ENCODE measurements at regions not wholly inside any gene's neighbourhood (a gene's known extent, or its start where the extent isn't known, plus 50 kb on each side); places are given as distances from the start of the nearest gene placed in this dataset.

DNA sequence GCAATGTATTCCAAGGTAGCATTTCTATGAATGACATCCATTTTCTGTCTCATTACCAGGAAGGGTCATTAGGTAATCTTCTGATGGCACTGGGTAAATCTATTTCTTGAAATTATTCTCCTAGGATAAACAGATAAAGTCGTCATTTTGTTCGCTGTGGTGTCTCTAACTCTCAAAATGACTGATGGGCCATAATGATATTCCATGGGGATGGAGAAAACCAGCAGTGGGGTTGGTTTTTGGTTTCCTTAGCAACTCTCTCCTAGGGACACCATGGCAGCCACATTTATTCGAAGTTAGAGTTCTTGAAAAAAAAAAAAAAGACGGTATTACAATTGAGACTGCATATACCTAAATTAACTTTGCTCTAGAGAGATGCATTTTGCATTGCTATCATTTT lies 231.3 kb upstream of the SLCO3A1 start:
- Histone ChIP-seq H3K4me1 (ENCODE audit: insufficient read depth, low read length) (no peaks in the 10 kb centered on the region), H3F3A (ENCODE audit: low read length, unreplicated experiment) (no peaks in the 10 kb centered on the region), H3K36me3 (ENCODE audit: low read depth, low read length) (no peaks in the 10 kb centered on the region), H3K9me2 (replicated peaks; ENCODE audit: low read length) (no peaks in the 10 kb centered on the region), H3K27me3 (ENCODE audit: low read length) (peaks cover 24% of the 10 kb centered on the region), H3K4me2 (ENCODE audit: low read length) (no peak overlapping the region), H2AFZ (ENCODE audit: low read length) (no peak overlapping the region), H3K79me2 (ENCODE audit: low read length) (no peaks in the 10 kb centered on the region), H3K4me3 (ENCODE audit: low read length) (no peak overlapping the region), H4K20me1 (ENCODE audit: low read length) (no peaks in the 10 kb centered on the region), H3K9ac (ENCODE audit: low read length) (no peak overlapping the region), H3K27ac (ENCODE audit: low read length) (no peak overlapping the region), H3K9me3 (ENCODE audit: low read length) (no peaks in the 10 kb centered on the region)
- POLR2A ChIA-PET (ENCODE audit: unreplicated experiment) = no interaction called here
- CTCF ChIA-PET = no interaction called here
- intact Hi-C loops (cut with micrococcal nuclease) = no loop called here
- TF ChIP-seq, protein P1, sequence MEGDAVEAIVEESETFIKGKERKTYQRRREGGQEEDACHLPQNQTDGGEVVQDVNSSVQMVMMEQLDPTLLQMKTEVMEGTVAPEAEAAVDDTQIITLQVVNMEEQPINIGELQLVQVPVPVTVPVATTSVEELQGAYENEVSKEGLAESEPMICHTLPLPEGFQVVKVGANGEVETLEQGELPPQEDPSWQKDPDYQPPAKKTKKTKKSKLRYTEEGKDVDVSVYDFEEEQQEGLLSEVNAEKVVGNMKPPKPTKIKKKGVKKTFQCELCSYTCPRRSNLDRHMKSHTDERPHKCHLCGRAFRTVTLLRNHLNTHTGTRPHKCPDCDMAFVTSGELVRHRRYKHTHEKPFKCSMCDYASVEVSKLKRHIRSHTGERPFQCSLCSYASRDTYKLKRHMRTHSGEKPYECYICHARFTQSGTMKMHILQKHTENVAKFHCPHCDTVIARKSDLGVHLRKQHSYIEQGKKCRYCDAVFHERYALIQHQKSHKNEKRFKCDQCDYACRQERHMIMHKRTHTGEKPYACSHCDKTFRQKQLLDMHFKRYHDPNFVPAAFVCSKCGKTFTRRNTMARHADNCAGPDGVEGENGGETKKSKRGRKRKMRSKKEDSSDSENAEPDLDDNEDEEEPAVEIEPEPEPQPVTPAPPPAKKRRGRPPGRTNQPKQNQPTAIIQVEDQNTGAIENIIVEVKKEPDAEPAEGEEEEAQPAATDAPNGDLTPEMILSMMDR (conservative IDR thresholded peaks at IDR 0.05; ENCODE audit: low read depth, low read length) = no peak
- TF ChIP-seq EZH2 (IDR thresholded peaks at IDR 0.05; ENCODE audit: low read length, unreplicated experiment) = no peak
- no peak for TF ChIP-seq EZH2phosphoT487 (IDR thresholded peaks at IDR 0.05; ENCODE audit: borderline replicate concordance, low read length)
- ATAC-seq (no peak), DNase-seq (no peak)
- no TSS peak for BruUV-seq (replicated peaks)

DNA sequence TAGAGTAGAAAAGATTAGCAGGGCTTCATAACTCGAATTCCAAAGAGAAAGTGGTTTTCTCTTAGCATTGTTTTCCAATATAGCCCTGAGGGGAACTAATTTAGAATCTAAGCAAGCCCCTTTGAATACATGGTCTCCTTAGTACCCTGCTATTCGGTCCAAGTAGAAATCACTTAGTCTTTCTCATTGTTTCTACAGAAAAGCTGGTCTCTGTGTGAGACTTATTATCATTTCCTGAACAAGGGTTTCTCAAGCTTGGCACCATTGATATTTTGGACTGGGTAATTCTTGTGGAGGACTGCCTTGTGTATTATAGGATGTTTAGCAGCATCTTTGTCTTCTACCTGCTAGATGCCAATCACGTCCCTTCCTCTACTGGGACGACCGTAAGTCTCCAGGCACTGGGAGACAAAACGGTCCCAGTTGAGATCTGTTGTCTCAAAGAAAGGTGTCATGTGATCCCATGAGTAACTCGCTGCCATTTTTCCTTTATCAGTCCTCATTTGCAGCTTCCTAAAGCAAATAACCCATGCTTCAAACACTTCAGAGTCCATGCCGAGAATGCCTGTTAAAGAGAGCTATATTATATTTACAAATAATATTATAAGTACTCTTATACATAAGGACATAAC lies 230.7 kb upstream of the SLCO3A1 start:
- no peak for ATAC-seq
- no TSS peak for BruUV-seq (replicated peaks)
- Histone ChIP-seq H4K20me1 (ENCODE audit: low read length) (no peaks in the 10 kb centered on the region), H2AFZ (ENCODE audit: low read length) (no peak overlapping the region), H3K9ac (ENCODE audit: low read length) (no peak overlapping the region), H3K27me3 (ENCODE audit: low read length) (peaks cover 30% of the 10 kb centered on the region), H3K4me2 (ENCODE audit: low read length) (no peak overlapping the region), H3K4me1 (ENCODE audit: insufficient read depth, low read length) (no peaks in the 10 kb centered on the region), H3K4me3 (ENCODE audit: low read length) (no peak overlapping the region), H3K27ac (ENCODE audit: low read length) (no peak overlapping the region), H3F3A (ENCODE audit: low read length, unreplicated experiment) (no peaks in the 10 kb centered on the region), H3K9me3 (ENCODE audit: low read length) (no peaks in the 10 kb centered on the region), H3K36me3 (ENCODE audit: low read depth, low read length) (no peaks in the 10 kb centered on the region), H3K79me2 (ENCODE audit: low read length) (no peaks in the 10 kb centered on the region), H3K9me2 (replicated peaks; ENCODE audit: low read length) (no peaks in the 10 kb centered on the region)
- DNase-seq = no peak
- TF ChIP-seq EZH2 (IDR thresholded peaks at IDR 0.05; ENCODE audit: low read length, unreplicated experiment) = no peak
- TF ChIP-seq, protein P1 (conservative IDR thresholded peaks at IDR 0.05; ENCODE audit: low read depth, low read length) = no peak
- TF ChIP-seq EZH2phosphoT487 (IDR thresholded peaks at IDR 0.05; ENCODE audit: borderline replicate concordance, low read length) = no peak
- POLR2A ChIA-PET (ENCODE audit: unreplicated experiment) = no interaction called here
- CTCF ChIA-PET = no interaction called here
- intact Hi-C loops (cut with micrococcal nuclease) = no loop called here

DNA sequence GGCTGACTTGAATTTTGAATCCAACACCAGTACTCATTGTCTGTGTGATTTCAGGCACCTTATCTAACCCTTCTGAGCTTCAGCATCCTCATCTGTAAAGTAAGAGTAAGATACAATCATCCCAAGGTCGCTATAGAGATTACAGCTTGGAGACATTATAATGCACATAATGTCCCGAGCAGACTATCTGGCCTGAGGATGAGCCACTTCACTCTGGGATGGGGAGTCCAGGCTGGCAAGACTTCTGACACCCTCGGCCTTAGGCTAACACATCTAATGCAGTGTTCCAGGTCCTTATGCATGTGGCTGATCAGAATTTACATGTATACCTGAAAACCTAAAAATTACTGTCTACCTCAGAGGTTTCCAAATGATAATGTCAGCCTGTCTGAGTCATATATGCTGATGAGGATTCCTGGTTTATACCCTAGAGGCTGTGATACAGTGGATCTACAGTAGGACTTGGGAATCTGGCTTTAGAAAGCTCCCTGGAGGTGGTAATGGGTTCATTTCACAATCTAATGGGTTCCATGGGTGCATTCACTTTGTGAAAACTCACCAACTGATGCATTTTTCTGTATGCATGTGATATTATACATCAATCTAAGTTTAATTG lies 229.0 kb upstream of the SLCO3A1 start:
- no peaks in the 10 kb centered on the region for H3K79me2 ChIP-seq (ENCODE audit: low read length)
- DNase-seq (no peak), ATAC-seq (no peak)
- H2AFZ ChIP-seq (ENCODE audit: low read length) = no peak overlapping the region
- BruUV-seq (replicated peaks) = no TSS peak
- CTCF ChIA-PET = no interaction called here
- H4K20me1 ChIP-seq (ENCODE audit: low read length) = no peaks in the 10 kb centered on the region
- H3K36me3 ChIP-seq (ENCODE audit: low read depth, low read length) = no peaks in the 10 kb centered on the region
- no peaks in the 10 kb centered on the region for H3K9me3 ChIP-seq (ENCODE audit: low read length)
- intact Hi-C loops (cut with micrococcal nuclease) = no loop called here
- no peaks in the 10 kb centered on the region for H3K9me2 ChIP-seq (replicated peaks; ENCODE audit: low read length)
- H3K27me3 ChIP-seq (ENCODE audit: low read length) = peaks cover 46% of the 10 kb centered on the region
- H3K4me2 ChIP-seq (ENCODE audit: low read length) = no peak overlapping the region
- TF ChIP-seq EZH2phosphoT487 (IDR thresholded peaks at IDR 0.05; ENCODE audit: borderline replicate concordance, low read length) = no peak
- no peak for TF ChIP-seq EZH2 (IDR thresholded peaks at IDR 0.05; ENCODE audit: low read length, unreplicated experiment)
- TF ChIP-seq, protein P1 (conservative IDR thresholded peaks at IDR 0.05; ENCODE audit: low read depth, low read length) = no peak
- H3K4me3 ChIP-seq (ENCODE audit: low read length) = no peak overlapping the region
- H3K27ac ChIP-seq (ENCODE audit: low read length) = no peak overlapping the region
- no peak overlapping the region for H3K9ac ChIP-seq (ENCODE audit: low read length)
- H3F3A ChIP-seq (ENCODE audit: low read length, unreplicated experiment) = no peaks in the 10 kb centered on the region
- POLR2A ChIA-PET (ENCODE audit: unreplicated experiment) = no interaction called here
- H3K4me1 ChIP-seq (ENCODE audit: insufficient read depth, low read length) = no peaks in the 10 kb centered on the region
